ENCODE measurements at regions not wholly inside any gene's neighbourhood (a gene's known extent, or its start where the extent isn't known, plus 50 kb on each side); places are given as distances from the start of the nearest gene placed in this dataset.

DNA sequence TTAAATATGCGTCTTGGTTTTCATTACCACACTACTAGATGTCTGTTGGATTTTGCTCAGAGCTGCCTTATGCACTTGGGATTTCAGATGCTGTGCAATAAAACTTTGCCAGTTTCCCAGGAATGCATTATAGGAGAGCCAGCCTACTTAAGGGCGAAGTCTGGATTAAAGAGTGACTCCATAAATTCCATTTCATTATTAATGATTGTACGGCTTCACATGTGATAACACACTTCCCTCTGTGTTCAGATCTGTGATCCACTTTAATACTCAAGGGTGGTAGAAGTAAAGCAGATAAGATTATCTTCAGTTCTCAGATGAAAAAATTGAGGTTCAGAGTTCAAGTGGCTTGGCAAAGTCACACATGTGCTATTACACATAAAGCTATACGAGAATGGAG, 110.2 kb downstream of the C11orf91 start:
- ATAC-seq (ENCODE audit: low read depth) (no peak), DNase-seq (ENCODE audit: low spot score) (no peak)
- H3K4me3 ChIP-seq (ENCODE audit: severe bottlenecking): no peak overlapping the region
- peaks cover 4% of the 10 kb centered on the region for H3K9me3 ChIP-seq (ENCODE audit: severe bottlenecking)
- H3K27me3 ChIP-seq (ENCODE audit: insufficient read depth, poor library complexity, severe bottlenecking): no peaks in the 10 kb centered on the region
- TF ChIP-seq, protein P1, sequence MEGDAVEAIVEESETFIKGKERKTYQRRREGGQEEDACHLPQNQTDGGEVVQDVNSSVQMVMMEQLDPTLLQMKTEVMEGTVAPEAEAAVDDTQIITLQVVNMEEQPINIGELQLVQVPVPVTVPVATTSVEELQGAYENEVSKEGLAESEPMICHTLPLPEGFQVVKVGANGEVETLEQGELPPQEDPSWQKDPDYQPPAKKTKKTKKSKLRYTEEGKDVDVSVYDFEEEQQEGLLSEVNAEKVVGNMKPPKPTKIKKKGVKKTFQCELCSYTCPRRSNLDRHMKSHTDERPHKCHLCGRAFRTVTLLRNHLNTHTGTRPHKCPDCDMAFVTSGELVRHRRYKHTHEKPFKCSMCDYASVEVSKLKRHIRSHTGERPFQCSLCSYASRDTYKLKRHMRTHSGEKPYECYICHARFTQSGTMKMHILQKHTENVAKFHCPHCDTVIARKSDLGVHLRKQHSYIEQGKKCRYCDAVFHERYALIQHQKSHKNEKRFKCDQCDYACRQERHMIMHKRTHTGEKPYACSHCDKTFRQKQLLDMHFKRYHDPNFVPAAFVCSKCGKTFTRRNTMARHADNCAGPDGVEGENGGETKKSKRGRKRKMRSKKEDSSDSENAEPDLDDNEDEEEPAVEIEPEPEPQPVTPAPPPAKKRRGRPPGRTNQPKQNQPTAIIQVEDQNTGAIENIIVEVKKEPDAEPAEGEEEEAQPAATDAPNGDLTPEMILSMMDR (IDR thresholded peaks at IDR 0.05; ENCODE audit: poor library complexity, severe bottlenecking): no peak
- H3K27ac ChIP-seq (ENCODE audit: poor library complexity, severe bottlenecking): no peak overlapping the region
- no peaks in the 10 kb centered on the region for H3K36me3 ChIP-seq (ENCODE audit: low read depth)
- H3K4me1 ChIP-seq (ENCODE audit: insufficient read depth, poor library complexity, severe bottlenecking): no peaks in the 10 kb centered on the region

DNA sequence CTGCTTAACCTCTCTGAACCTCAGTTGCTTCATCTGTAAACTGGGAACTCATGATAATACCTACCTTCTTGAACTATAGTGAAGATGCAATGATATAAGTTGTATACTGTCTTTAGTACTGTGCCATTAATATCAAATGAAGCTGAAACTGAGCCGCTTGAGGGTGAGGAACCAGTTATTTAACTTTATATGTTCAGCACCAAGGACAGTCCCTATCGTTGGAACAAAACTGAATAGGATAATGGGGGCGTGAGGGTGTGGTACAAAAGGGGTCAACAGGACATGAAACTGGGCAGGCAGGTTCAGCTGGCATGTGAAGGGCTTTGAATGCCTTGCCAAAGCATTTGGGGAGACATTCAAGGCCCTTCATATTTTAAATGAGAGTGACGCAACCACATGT, 112.6 kb downstream of the C11orf91 start:
- DNase-seq (ENCODE audit: low spot score): no peak
- no peaks in the 10 kb centered on the region for H3K9me3 ChIP-seq (ENCODE audit: severe bottlenecking)
- ATAC-seq (ENCODE audit: low read depth): no peak
- no peaks in the 10 kb centered on the region for H3K27me3 ChIP-seq (ENCODE audit: insufficient read depth, poor library complexity, severe bottlenecking)
- TF ChIP-seq, protein P1 (IDR thresholded peaks at IDR 0.05; ENCODE audit: poor library complexity, severe bottlenecking): no peak
- no peaks in the 10 kb centered on the region for H3K4me1 ChIP-seq (ENCODE audit: insufficient read depth, poor library complexity, severe bottlenecking)
- no peak overlapping the region for H3K4me3 ChIP-seq (ENCODE audit: severe bottlenecking)
- no peak overlapping the region for H3K27ac ChIP-seq (ENCODE audit: poor library complexity, severe bottlenecking)
- no peaks in the 10 kb centered on the region; the same call in 1 of the 2 replicates for H3K36me3 ChIP-seq (ENCODE audit: low read depth)

DNA sequence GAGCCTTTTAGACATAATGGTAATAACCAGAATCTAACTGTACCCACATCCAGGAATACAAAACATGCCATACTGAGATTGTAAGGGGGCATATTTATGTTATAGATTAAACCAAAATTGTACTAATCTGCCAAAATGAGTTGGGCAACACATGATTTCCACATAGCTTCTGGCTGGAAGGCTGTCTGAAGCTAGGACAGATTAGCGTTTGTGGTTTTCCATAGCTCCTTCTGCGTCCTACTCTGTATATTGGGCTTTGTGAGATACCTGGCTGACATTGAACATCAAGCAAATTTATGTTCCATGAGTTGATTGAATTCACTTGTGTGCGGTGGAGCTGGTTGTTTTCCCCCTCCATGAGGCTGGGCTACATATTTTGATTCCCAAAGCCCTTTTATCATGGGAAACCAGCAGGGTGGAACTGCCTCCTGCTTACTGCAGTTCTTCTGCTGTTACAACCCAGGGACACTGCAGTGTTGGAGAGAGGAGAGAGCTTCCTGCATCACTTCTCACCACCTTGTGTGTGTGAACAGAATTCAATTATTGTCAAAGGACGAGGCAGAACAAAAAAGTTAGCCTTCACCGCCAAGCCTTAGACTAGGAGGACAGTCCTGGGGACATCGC, 114.9 kb downstream of the C11orf91 start:
- H3K36me3 ChIP-seq (ENCODE audit: low read depth): no peaks in the 10 kb centered on the region; the same call in 1 of the 2 replicates
- H3K27ac ChIP-seq (ENCODE audit: poor library complexity, severe bottlenecking): no peak overlapping the region
- no peaks in the 10 kb centered on the region for H3K9me3 ChIP-seq (ENCODE audit: severe bottlenecking)
- DNase-seq (ENCODE audit: low spot score): no peak
- no peak overlapping the region for H3K4me3 ChIP-seq (ENCODE audit: severe bottlenecking)
- H3K4me1 ChIP-seq (ENCODE audit: insufficient read depth, poor library complexity, severe bottlenecking): no peaks in the 10 kb centered on the region
- no peak for ATAC-seq (ENCODE audit: low read depth)
- no peaks in the 10 kb centered on the region for H3K27me3 ChIP-seq (ENCODE audit: insufficient read depth, poor library complexity, severe bottlenecking)
- TF ChIP-seq, protein P1 (IDR thresholded peaks at IDR 0.05; ENCODE audit: poor library complexity, severe bottlenecking): no peak

DNA sequence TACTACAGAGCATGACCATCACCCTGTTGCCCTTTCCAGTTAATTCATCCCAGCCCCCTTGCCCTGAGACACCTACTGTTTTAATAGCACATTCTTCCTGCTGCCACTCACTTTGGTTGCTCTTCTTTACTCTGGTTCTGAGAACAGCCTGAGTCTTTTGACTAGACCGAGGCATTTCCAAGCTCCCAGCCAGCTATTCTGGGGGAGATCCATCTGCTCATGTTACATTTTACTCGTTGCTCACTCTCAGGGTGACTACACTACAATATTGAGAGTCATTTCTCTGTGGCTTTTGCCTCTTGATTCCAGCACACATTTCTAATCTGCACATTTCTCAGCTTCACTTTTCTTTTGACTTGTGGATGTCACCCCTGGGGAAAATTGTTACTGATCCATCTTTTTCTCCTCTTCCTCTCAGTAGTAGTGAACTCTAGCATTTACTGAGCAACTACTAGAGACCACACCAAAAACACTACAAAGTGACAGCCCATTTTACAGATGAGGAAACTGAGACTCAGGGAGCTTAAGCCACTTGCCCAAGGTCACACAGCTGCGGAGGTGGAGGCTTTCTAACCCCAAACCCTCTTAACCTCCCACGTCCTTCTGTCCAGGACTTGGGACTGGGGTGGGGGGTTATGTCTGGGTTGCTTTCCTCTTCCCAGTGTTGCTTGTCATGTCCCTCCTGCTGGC, 117.8 kb downstream of the C11orf91 start:
- TF ChIP-seq, protein P1 (IDR thresholded peaks at IDR 0.05; ENCODE audit: poor library complexity, severe bottlenecking): no peak
- no peaks in the 10 kb centered on the region for H3K27me3 ChIP-seq (ENCODE audit: insufficient read depth, poor library complexity, severe bottlenecking)
- no peak for DNase-seq (ENCODE audit: low spot score)
- no peak for ATAC-seq (ENCODE audit: low read depth)
- no peaks in the 10 kb centered on the region for H3K4me1 ChIP-seq (ENCODE audit: insufficient read depth, poor library complexity, severe bottlenecking)
- no peak overlapping the region for H3K27ac ChIP-seq (ENCODE audit: poor library complexity, severe bottlenecking)
- H3K9me3 ChIP-seq (ENCODE audit: severe bottlenecking): no peaks in the 10 kb centered on the region
- H3K36me3 ChIP-seq (ENCODE audit: low read depth): no peaks in the 10 kb centered on the region; the same call in 1 of the 2 replicates
- H3K4me3 ChIP-seq (ENCODE audit: severe bottlenecking): no peak overlapping the region

DNA sequence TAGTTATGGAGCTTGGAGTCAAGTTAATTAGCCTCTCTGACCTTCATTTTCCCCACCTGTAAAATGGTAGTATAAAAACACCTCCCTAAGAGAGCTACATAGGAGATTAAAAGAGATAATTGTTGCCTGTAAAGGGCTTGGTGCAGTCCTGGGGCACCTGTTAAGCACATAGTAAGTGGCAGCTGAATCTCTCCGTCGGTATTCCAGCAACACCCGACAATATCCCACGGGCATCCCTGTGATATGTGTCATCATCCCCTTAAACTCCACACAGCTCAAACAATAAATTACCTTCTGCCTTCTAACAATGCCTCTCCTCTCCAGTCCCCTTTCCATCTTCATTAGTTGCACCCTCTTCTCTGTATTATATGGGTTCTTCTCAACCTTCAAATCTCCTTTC, 121.5 kb downstream of the C11orf91 start:
- no peaks in the 10 kb centered on the region for H3K4me1 ChIP-seq (ENCODE audit: insufficient read depth, poor library complexity, severe bottlenecking)
- H3K36me3 ChIP-seq (ENCODE audit: low read depth): no peaks in the 10 kb centered on the region; the same call in 1 of the 2 replicates
- no peak overlapping the region for H3K4me3 ChIP-seq (ENCODE audit: severe bottlenecking)
- no peaks in the 10 kb centered on the region for H3K27me3 ChIP-seq (ENCODE audit: insufficient read depth, poor library complexity, severe bottlenecking)
- no peak for DNase-seq (ENCODE audit: low spot score)
- H3K9me3 ChIP-seq (ENCODE audit: severe bottlenecking): no peaks in the 10 kb centered on the region
- ATAC-seq (ENCODE audit: low read depth): no peak
- no peak overlapping the region for H3K27ac ChIP-seq (ENCODE audit: poor library complexity, severe bottlenecking)
- TF ChIP-seq, protein P1 (IDR thresholded peaks at IDR 0.05; ENCODE audit: poor library complexity, severe bottlenecking): no peak

Measured in RWPE2 (cell line).